ENCODE measurements at regions not wholly inside any gene's neighbourhood (a gene's known extent, or its start where the extent isn't known, plus 50 kb on each side); places are given as distances from the start of the nearest gene placed in this dataset.

GRCh38 chr22:47808236-47808635 lies 1045.8 kb downstream of the TBC1D22A start:
- DNase-seq (ENCODE audit: low spot score), result no peak

GRCh38 chr22:47807506-47807905 lies 1045.1 kb downstream of the TBC1D22A start:
- no peak for DNase-seq (ENCODE audit: low spot score)

GRCh38 chr22:47806894-47807293 lies 1044.4 kb downstream of the TBC1D22A start:
- DNase-seq (ENCODE audit: low spot score), result no peak

- no peak for DNase-seq (ENCODE audit: low spot score)
These were observed 1043.0 kb downstream of the TBC1D22A start for GRCh38 chr22:47805394-47805935.

- no peak for DNase-seq (ENCODE audit: low spot score)
These were observed 1041.8 kb downstream of the TBC1D22A start for GRCh38 chr22:47804281-47804680.

- no peak for DNase-seq (ENCODE audit: low spot score)
These were observed 1040.0 kb downstream of the TBC1D22A start for GRCh38 chr22:47802421-47802820.

GRCh38 chr22:47801541-47802245 lies 1039.2 kb downstream of the TBC1D22A start:
- DNase-seq (ENCODE audit: low spot score), result no peak

- no peak for DNase-seq (ENCODE audit: low spot score)
These were observed 1035.8 kb downstream of the TBC1D22A start for GRCh38 chr22:47798229-47798628.

GRCh38 chr22:47797342-47797945 lies 1035.0 kb downstream of the TBC1D22A start:
- DNase-seq (ENCODE audit: low spot score), result no peak

GRCh38 chr22:47796128-47796908 lies 1033.9 kb downstream of the TBC1D22A start:
- DNase-seq (ENCODE audit: low spot score), result no peak

GRCh38 chr22:47795477-47796127 lies 1033.2 kb downstream of the TBC1D22A start:
- no peak for DNase-seq (ENCODE audit: low spot score)

- DNase-seq (ENCODE audit: low spot score), result no peak
These were observed 1032.4 kb downstream of the TBC1D22A start for GRCh38 chr22:47794851-47795250.

GRCh38 chr22:47793304-47794101 lies 1031.1 kb downstream of the TBC1D22A start:
- DNase-seq (ENCODE audit: low spot score), result no peak

GRCh38 chr22:47789171-47789570 lies 1026.7 kb downstream of the TBC1D22A start:
- DNase-seq (ENCODE audit: low spot score), result no peak

- DNase-seq (ENCODE audit: low spot score), result no peak
These were observed 1026.0 kb downstream of the TBC1D22A start for GRCh38 chr22:47788461-47788860.

GRCh38 chr22:47787501-47788227 lies 1025.2 kb downstream of the TBC1D22A start:
- DNase-seq (ENCODE audit: low spot score), result no peak

GRCh38 chr22:47786650-47787290 lies 1024.3 kb downstream of the TBC1D22A start:
- DNase-seq (ENCODE audit: low spot score), result no peak

- no peak for DNase-seq (ENCODE audit: low spot score)
These were observed 1022.5 kb downstream of the TBC1D22A start for GRCh38 chr22:47784991-47785390.

- DNase-seq (ENCODE audit: low spot score), result no peak
These were observed 1022.0 kb downstream of the TBC1D22A start for GRCh38 chr22:47784367-47784983.

All from H4 (cell line).